ENCODE measurements at regions not wholly inside any gene's neighbourhood (a gene's known extent, or its start where the extent isn't known, plus 50 kb on each side); places are given as distances from the start of the nearest gene placed in this dataset.

GRCh38 chr10:57799625-57800024, 468.1 kb downstream of the IPMK start:
- 80 to 86% methylated on average over 3 of the region's 3 CpGs for WGBS, 2 donors
- Histone ChIP-seq H3K4me3 (no peak overlapping the region), H3K27ac (no peak overlapping the region), H3K9me3 (no peaks in the 10 kb centered on the region), H3K27me3 (no peaks in the 10 kb centered on the region), H3K4me1 (no peaks in the 10 kb centered on the region), H3K36me3 (no peaks in the 10 kb centered on the region)
- no peak for DNase-seq (ENCODE audit: low spot score in 2 of 2)
- TF ChIP-seq CTCF (IDR thresholded peaks at IDR 0.05): no peak
- no peak for TF ChIP-seq POLR2A (IDR thresholded peaks at IDR 0.05)
- no peak for TF ChIP-seq EP300 (IDR thresholded peaks at IDR 0.05)

DNA sequence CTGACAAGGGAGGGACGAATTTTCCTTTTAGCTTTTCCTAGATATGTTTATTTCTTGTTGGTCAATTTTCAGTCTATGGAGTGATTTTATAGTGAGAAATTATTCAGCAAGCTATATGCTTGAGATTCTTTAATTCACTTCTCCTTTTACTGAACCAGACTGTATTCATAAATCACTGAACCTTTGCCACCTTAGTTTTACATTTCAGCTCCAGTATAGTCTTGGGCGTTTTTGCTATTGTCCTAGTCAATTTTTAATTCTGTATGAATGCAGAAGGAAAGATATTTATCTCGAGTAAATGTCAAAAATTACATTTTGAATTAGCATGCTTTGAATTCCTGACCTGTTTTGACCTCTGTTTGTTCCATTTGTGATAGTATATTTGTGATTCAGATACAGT, 468.9 kb downstream of the IPMK start:
- no peak overlapping the region for H3K27ac ChIP-seq
- H3K9me3 ChIP-seq: no peaks in the 10 kb centered on the region
- no peaks in the 10 kb centered on the region for H3K27me3 ChIP-seq
- DNase-seq (ENCODE audit: low spot score in 2 of 2): no peak
- no peaks in the 10 kb centered on the region for H3K36me3 ChIP-seq
- WGBS, 2 donors: 16 to 25% methylated on average over 3 of the region's 3 CpGs
- no peak overlapping the region for H3K4me3 ChIP-seq
- H3K4me1 ChIP-seq: no peaks in the 10 kb centered on the region
- TF ChIP-seq CTCF (IDR thresholded peaks at IDR 0.05) (no peak), POLR2A (IDR thresholded peaks at IDR 0.05) (no peak), EP300 (IDR thresholded peaks at IDR 0.05) (no peak)

GRCh38 chr10:57791546-57791945, 476.1 kb downstream of the IPMK start:
- Histone ChIP-seq H3K36me3 (no peaks in the 10 kb centered on the region), H3K27me3 (no peaks in the 10 kb centered on the region), H3K4me1 (no peaks in the 10 kb centered on the region), H3K27ac (no peak overlapping the region), H3K9me3 (no peaks in the 10 kb centered on the region), H3K4me3 (no peak overlapping the region)
- TF ChIP-seq EP300 (IDR thresholded peaks at IDR 0.05) (no peak), CTCF (IDR thresholded peaks at IDR 0.05) (no peak), POLR2A (IDR thresholded peaks at IDR 0.05) (no peak)
- no peak for DNase-seq (ENCODE audit: low spot score in 2 of 2)
- 72 to 84% methylated on average over 1 of the region's 1 CpG for WGBS, 2 donors

DNA sequence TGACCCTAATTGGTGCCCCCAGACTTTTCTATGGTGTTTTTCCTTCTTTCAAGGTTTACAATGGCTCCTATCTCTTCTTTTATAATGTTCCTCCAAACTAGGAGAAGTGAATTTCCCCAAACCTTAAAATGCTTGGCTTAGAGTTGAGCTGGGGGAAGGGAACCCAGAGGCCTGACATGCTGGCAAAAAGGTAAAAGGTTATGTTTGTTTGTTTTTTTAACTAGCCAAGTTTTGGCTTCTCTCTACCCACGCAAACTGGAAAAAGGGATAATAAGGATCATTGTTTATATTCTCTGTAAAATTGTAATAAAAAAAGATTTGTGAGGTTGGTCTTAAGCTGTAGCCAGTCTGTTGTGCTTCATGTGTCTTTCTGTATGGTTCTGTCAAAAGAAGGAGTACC, 477.0 kb downstream of the IPMK start:
- H3K9me3 ChIP-seq: no peaks in the 10 kb centered on the region
- no peak overlapping the region for H3K4me3 ChIP-seq
- no peak for DNase-seq (ENCODE audit: low spot score in 2 of 2)
- no peak overlapping the region for H3K27ac ChIP-seq
- H3K27me3 ChIP-seq: no peaks in the 10 kb centered on the region
- no peaks in the 10 kb centered on the region for H3K36me3 ChIP-seq
- no peaks in the 10 kb centered on the region for H3K4me1 ChIP-seq
- 75% methylated on average over 1 of the region's 1 CpG for WGBS, 2 donors
- TF ChIP-seq POLR2A (IDR thresholded peaks at IDR 0.05) (no peak), CTCF (IDR thresholded peaks at IDR 0.05) (no peak), EP300 (IDR thresholded peaks at IDR 0.05) (no peak)

- no peak overlapping the region for H3K27ac ChIP-seq
- no peak for DNase-seq (ENCODE audit: low spot score in 2 of 2)
- 82 to 94% methylated on average over 3 of the region's 3 CpGs for WGBS, 2 donors
- no peaks in the 10 kb centered on the region for H3K4me1 ChIP-seq
- H3K27me3 ChIP-seq: no peaks in the 10 kb centered on the region
- no peaks in the 10 kb centered on the region for H3K36me3 ChIP-seq
- H3K4me3 ChIP-seq: no peak overlapping the region
- TF ChIP-seq POLR2A (IDR thresholded peaks at IDR 0.05) (no peak), EP300 (IDR thresholded peaks at IDR 0.05) (no peak), CTCF (IDR thresholded peaks at IDR 0.05) (no peak)
- H3K9me3 ChIP-seq: no peaks in the 10 kb centered on the region
These were observed 479.6 kb downstream of the IPMK start for GRCh38 chr10:57788117-57788516.

All from tibial nerve (tissue), 4 donors.